ENCODE measurements at regions not wholly inside any gene's neighbourhood (a gene's known extent, or its start where the extent isn't known, plus 50 kb on each side); places are given as distances from the start of the nearest gene placed in this dataset.

DNA sequence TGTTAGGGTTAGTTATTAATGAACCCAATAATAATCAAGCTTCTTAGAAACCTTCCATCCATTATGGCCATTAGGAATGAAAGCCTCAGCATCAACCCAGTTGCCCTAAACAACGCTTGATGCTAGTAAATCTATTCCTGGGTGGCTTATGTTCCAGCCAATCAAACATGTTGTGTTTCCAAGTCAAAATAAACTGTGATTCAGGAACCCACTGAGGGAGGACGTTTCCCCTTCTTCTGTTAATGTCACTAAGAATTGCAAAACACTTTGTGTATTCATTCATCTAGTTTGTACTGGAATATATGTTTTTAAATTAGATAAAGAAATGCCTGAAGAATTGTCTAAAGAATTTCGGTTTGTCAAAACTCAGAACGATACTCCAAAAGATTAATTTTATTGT lies 142.5 kb upstream of the MSX2 start (continued):
- TF ChIP-seq, protein P1, sequence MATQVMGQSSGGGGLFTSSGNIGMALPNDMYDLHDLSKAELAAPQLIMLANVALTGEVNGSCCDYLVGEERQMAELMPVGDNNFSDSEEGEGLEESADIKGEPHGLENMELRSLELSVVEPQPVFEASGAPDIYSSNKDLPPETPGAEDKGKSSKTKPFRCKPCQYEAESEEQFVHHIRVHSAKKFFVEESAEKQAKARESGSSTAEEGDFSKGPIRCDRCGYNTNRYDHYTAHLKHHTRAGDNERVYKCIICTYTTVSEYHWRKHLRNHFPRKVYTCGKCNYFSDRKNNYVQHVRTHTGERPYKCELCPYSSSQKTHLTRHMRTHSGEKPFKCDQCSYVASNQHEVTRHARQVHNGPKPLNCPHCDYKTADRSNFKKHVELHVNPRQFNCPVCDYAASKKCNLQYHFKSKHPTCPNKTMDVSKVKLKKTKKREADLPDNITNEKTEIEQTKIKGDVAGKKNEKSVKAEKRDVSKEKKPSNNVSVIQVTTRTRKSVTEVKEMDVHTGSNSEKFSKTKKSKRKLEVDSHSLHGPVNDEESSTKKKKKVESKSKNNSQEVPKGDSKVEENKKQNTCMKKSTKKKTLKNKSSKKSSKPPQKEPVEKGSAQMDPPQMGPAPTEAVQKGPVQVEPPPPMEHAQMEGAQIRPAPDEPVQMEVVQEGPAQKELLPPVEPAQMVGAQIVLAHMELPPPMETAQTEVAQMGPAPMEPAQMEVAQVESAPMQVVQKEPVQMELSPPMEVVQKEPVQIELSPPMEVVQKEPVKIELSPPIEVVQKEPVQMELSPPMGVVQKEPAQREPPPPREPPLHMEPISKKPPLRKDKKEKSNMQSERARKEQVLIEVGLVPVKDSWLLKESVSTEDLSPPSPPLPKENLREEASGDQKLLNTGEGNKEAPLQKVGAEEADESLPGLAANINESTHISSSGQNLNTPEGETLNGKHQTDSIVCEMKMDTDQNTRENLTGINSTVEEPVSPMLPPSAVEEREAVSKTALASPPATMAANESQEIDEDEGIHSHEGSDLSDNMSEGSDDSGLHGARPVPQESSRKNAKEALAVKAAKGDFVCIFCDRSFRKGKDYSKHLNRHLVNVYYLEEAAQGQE (IDR thresholded peaks at IDR 0.05; ENCODE audit: low read depth) = no peak
- TF ChIP-seq, protein P2, sequence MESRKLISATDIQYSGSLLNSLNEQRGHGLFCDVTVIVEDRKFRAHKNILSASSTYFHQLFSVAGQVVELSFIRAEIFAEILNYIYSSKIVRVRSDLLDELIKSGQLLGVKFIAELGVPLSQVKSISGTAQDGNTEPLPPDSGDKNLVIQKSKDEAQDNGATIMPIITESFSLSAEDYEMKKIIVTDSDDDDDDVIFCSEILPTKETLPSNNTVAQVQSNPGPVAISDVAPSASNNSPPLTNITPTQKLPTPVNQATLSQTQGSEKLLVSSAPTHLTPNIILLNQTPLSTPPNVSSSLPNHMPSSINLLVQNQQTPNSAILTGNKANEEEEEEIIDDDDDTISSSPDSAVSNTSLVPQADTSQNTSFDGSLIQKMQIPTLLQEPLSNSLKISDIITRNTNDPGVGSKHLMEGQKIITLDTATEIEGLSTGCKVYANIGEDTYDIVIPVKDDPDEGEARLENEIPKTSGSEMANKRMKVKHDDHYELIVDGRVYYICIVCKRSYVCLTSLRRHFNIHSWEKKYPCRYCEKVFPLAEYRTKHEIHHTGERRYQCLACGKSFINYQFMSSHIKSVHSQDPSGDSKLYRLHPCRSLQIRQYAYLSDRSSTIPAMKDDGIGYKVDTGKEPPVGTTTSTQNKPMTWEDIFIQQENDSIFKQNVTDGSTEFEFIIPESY (IDR thresholded peaks at IDR 0.05; ENCODE audit: extremely low read depth, insufficient replicate concordance, low read length) = no peak

DNA sequence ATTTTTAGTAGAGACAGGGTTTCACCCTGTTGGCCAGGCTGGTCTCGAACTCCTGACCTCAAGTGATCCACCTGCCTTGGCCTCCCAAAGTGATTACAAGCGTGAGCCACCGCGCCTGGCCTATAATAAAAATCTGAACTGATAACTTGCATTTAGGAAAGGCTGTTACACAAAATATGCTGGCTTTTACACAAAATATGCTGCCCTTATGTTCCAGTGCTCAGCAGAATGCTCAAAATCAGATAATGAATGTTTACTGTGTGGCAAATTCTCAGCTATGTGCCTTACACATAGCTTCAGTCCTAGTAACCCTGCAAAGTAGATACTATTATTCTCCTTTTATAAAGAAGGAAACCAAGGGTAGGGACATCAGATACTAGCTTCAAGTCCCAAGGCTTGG lies 141.3 kb upstream of the MSX2 start:
- Histone ChIP-seq H3K4me1 (ENCODE audit: control insufficient read depth in 1 of 2, insufficient read depth in 2 of 2, low read length in 2 of 2) (peaks cover 7 to 49% of the 10 kb centered on the region in 2 experiments; a peak in 3 of 4 replicates), H4K20me1 (ENCODE audit: insufficient read depth) (no peaks in the 10 kb centered on the region), H3K4me2 (ENCODE audit: low read length) (peak overlapping the region; percentile 26; the same call in 1 of the 2 replicates), H2AFZ (ENCODE audit: low read depth, low read length, poor library complexity, severe bottlenecking) (no peak overlapping the region), H3K27ac (ENCODE audit: low read depth, low read length) (no peak overlapping the region), H3K36me3 (ENCODE audit: control insufficient read depth in 1 of 2, insufficient read depth in 2 of 2, low read length in 2 of 2) (no peaks in the 10 kb centered on the region), H3K9me3 (ENCODE audit: control insufficient read depth in 1 of 2, insufficient read depth in 1 of 2, low read depth in 1 of 2, low read length in 2 of 2) (no peaks in the 10 kb centered on the region), H3K9me2 (ENCODE audit: insufficient read depth) (no peaks in the 10 kb centered on the region), H3K79me2 (ENCODE audit: insufficient read depth, low read length) (no peaks in the 10 kb centered on the region), H3K9ac (ENCODE audit: low read length) (no peak overlapping the region), H3K27me3 (ENCODE audit: insufficient read depth, low read length) (no peaks in the 10 kb centered on the region), H3K4me3 (replicated peaks in 1 of 2; ENCODE audit: low read depth in 1 of 2, low read length in 2 of 2) (no peak overlapping the region)
- CTCF ChIA-PET = interaction anchor here (0.6 kb wide), 1 partner anchor 141 kb away, joined by 3 read pairs; the partner anchor contains the start of gene MSX2
- RAD21 ChIA-PET (ENCODE audit: low non-redundant PET in 1 of 2, low total read pairs in 2 of 2, uncharacterized antibody in 2 of 2, unreplicated experiment in 2 of 2) = no interaction called here
- BruUV-seq (replicated peaks) = no TSS peak
- ATAC-seq (no peak), DNase-seq (ENCODE audit: low read depth, low spot score) (no peak)
- POLR2A ChIA-PET = interaction anchor here (0.9 kb wide), 1 partner anchor 80 kb away, joined by 3 read pairs; no protein-coding TSS in a partner anchor
- intact Hi-C loops (cut with micrococcal nuclease) = loop anchor here (5.0 kb wide), 1 partner anchor 156 kb away; no protein-coding TSS in a partner anchor
- TF ChIP-seq RAD21 (IDR thresholded peaks at IDR 0.05; ENCODE audit: low read depth) = no peak
- TF ChIP-seq, protein P1 (IDR thresholded peaks at IDR 0.05; ENCODE audit: low read depth) = no peak
- TF ChIP-seq SP1 (IDR thresholded peaks at IDR 0.05; ENCODE audit: low read depth) = no peak
- TF ChIP-seq ZNF274 (IDR thresholded peaks at IDR 0.05; ENCODE audit: low read depth, low read length) = no peak
- no peak for TF ChIP-seq SIN3A (IDR thresholded peaks at IDR 0.05; ENCODE audit: low read depth)
- TF ChIP-seq, protein P3, sequence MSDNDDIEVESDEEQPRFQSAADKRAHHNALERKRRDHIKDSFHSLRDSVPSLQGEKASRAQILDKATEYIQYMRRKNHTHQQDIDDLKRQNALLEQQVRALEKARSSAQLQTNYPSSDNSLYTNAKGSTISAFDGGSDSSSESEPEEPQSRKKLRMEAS (IDR thresholded peaks at IDR 0.05) = no peak
- no peak for TF ChIP-seq CEBPB (IDR thresholded peaks at IDR 0.05; ENCODE audit: low read depth)
- no peak for TF ChIP-seq EGR1 (IDR thresholded peaks at IDR 0.05; ENCODE audit: low read depth)
- TF ChIP-seq EZH2phosphoT487 (IDR thresholded peaks at IDR 0.05; ENCODE audit: borderline replicate concordance) = no peak
- TF ChIP-seq ELF1 (IDR thresholded peaks at IDR 0.05; ENCODE audit: borderline replicate concordance, low read depth) = no peak
- no peak for TF ChIP-seq POLR2A (IDR thresholded peaks at IDR 0.05; ENCODE audit: borderline replicate concordance, extremely low read depth, insufficient read depth, insufficient read length)
- no peak for TF ChIP-seq ZFX (IDR thresholded peaks at IDR 0.05)

Data from HCT116 (cell line).